GOT3 (cell line): ENCODE measurements at regions not wholly inside any gene's neighbourhood (a gene's known extent, or its start where the extent isn't known, plus 50 kb on each side); places are given as distances from the start of the nearest gene placed in this dataset.
"Not testable (repeated sequence)": the region's sequence is repeated elsewhere in the genome, so short reads cannot be mapped to it uniquely, and the experiment has no call there.

Experiments used
- DNase-seq: peaks from one replicate; lab custom pipeline; 2025; ENCODE audit warnings: mixed read lengths; lab: John Stamatoyannopoulos, UW

- no peak for DNase-seq
These were observed 129.7 kb downstream of the EPC1 start for GRCh38 chr10:32217216-32217615.

GRCh38 chr10:32213838-32214237 lies 133.1 kb downstream of the EPC1 start:
- not testable (repeated sequence) for DNase-seq

GRCh38 chr10:32211046-32211363 lies 136.0 kb downstream of the EPC1 start:
- DNase-seq = no peak

GRCh38 chr10:32210306-32211045 lies 136.5 kb downstream of the EPC1 start:
- no peak for DNase-seq

- not testable (repeated sequence) for DNase-seq
These were observed 139.0 kb downstream of the EPC1 start for GRCh38 chr10:32208005-32208404.

GRCh38 chr10:32207544-32207943 lies 139.4 kb downstream of the EPC1 start:
- no peak for DNase-seq

GRCh38 chr10:32205670-32206069 lies 141.3 kb downstream of the EPC1 start:
- no peak for DNase-seq

GRCh38 chr10:32204606-32205005 lies 142.4 kb downstream of the EPC1 start:
- DNase-seq = no peak

- no peak for DNase-seq
These were observed 143.6 kb upstream of the KIF5B start for GRCh38 chr10:32199714-32200394.

GRCh38 chr10:32197423-32197822 lies 141.2 kb upstream of the KIF5B start:
- DNase-seq = no peak

GRCh38 chr10:32190890-32191491 lies 134.8 kb upstream of the KIF5B start:
- no peak for DNase-seq

- no peak for DNase-seq
These were observed 133.3 kb upstream of the KIF5B start for GRCh38 chr10:32189400-32190084.

- not testable (repeated sequence) for DNase-seq
These were observed 132.4 kb upstream of the KIF5B start for GRCh38 chr10:32188601-32189000.

GRCh38 chr10:32187686-32188085 lies 131.5 kb upstream of the KIF5B start:
- no peak for DNase-seq

- not testable (repeated sequence) for DNase-seq
These were observed 127.4 kb upstream of the KIF5B start for GRCh38 chr10:32183652-32184051.

GRCh38 chr10:32182476-32182875 lies 126.3 kb upstream of the KIF5B start:
- DNase-seq = no peak

- DNase-seq = no peak
These were observed 124.4 kb upstream of the KIF5B start for GRCh38 chr10:32180390-32181280.

GRCh38 chr10:32179836-32180235 lies 123.6 kb upstream of the KIF5B start:
- no peak for DNase-seq

GRCh38 chr10:32177594-32177993 lies 121.4 kb upstream of the KIF5B start:
- DNase-seq = not testable (repeated sequence)

GRCh38 chr10:32175629-32176028 lies 119.4 kb upstream of the KIF5B start:
- DNase-seq = no peak

GRCh38 chr10:32174349-32174893 lies 118.2 kb upstream of the KIF5B start:
- DNase-seq = no peak
